Thoracic aorta (tissue), 2 donors: ENCODE measurements at regions not wholly inside any gene's neighbourhood (a gene's known extent, or its start where the extent isn't known, plus 50 kb on each side); places are given as distances from the start of the nearest gene placed in this dataset.

Experiments used
- ATAC-seq: fragments of 150-250 bp; one replicate; pipeline ENCODE4 v1.8.0; 2017; ENCODE audit warnings: low read depth; ENCODE audit not compliant: insufficient number of reproducible peaks, low FRiP score
- DNase-seq: peaks from one replicate; pipeline ENCODE4 v3.0.0-alpha.2; 2020; ENCODE audit warnings: low spot score
- H3K27ac ChIP-seq, 2 donors: fragments of 200-600 bp; sonication (generic); 1 replicate in 1 of 2; 2 replicates in 1 of 2; pipeline ENCODE4 v1.5.1; 2016; ENCODE audit warnings: mild to moderate bottlenecking in 2 of 2, moderate library complexity in 2 of 2
- H3K27me3 ChIP-seq: fragments of 200-600 bp; sonication (generic); replicated peaks from 2 replicates; pipeline ENCODE4 v1.6.0; 2016; ENCODE audit warnings: mild to moderate bottlenecking; ENCODE audit not compliant: insufficient read depth
- H3K36me3 ChIP-seq: fragments of 200-600 bp; sonication (generic); one replicate; pipeline ENCODE4 v1.5.1; 2016
- H3K4me1 ChIP-seq, 2 donors: fragments of 200-600 bp; sonication (generic); 1 replicate in 1 of 2; 2 replicates in 1 of 2; pipeline versions ENCODE4 v1.5.1 to v1.6.0; 2016; ENCODE audit warnings: low read depth in 2 of 2, mild to moderate bottlenecking in 1 of 2; ENCODE audit not compliant: control insufficient read depth in 1 of 2
- H3K4me3 ChIP-seq: fragments of 200-600 bp; sonication (generic); 2 replicates; pipeline ENCODE4 v1.5.1; 2016; ENCODE audit warnings: mild to moderate bottlenecking
- H3K9me3 ChIP-seq: fragments of 200-600 bp; sonication (generic); 2 replicates; pipeline ENCODE4 v1.5.1; 2016
- CTCF ChIP-seq: fragments of 200-600 bp; sonication (generic); IDR thresholded peaks from one replicate; pipeline ENCODE4 v1.5.1; 2019; ENCODE audit warnings: antibody characterized with exemption

DNA sequence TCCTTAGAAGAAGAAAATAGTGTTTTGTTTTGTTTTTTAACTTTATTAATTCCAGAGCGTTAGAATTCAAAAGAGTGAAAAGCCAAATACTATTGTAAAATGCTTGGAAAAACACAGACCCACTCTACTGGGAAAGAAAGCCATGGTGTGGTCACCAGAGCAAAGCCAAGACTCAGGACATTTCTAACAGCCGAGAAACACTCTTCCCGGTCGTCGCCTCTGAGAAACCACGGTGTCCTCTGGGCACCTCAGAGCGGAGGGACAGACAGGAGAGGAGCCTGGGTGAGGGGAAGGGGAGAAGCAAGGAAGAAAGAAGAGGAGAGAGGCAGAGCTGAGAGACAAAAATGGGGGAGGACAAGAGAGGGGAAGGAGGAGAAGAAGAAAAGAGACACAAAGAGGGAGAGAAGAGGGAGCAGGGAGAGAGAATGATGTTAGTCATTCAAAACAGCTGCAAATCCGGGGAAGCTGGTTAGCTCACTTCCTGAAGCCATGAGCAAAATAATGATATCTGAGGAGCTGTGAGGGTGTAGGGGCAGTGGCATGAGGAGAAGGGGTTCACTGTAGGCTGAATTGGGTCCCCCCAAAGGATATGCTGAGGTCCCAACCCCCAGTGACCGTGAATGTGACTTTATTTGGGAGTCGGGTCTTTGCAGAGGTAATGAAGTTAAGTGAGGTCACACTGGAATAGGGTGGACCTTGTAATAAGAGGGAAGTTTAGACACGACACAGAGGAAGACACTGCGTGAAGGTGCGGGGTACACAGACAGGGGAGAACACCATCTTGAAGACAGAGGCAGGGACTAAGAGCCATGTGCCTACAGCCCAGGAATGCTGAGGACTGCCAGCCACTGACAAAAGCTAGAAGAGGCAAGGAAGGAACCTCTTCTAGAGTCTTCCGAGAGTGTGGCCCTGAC lies 58.2 kb upstream of the DMRTB1 start:
- Histone ChIP-seq H3K36me3 (no peaks in the 10 kb centered on the region), H3K4me1 (no peaks in the 10 kb centered on the region), H3K4me3 (no peak overlapping the region), H3K27ac (no peak overlapping the region), H3K27me3 (no peaks in the 10 kb centered on the region), H3K9me3 (no peaks in the 10 kb centered on the region)
- TF ChIP-seq CTCF, result no peak
- DNase-seq (no peak), ATAC-seq (no peak)

DNA sequence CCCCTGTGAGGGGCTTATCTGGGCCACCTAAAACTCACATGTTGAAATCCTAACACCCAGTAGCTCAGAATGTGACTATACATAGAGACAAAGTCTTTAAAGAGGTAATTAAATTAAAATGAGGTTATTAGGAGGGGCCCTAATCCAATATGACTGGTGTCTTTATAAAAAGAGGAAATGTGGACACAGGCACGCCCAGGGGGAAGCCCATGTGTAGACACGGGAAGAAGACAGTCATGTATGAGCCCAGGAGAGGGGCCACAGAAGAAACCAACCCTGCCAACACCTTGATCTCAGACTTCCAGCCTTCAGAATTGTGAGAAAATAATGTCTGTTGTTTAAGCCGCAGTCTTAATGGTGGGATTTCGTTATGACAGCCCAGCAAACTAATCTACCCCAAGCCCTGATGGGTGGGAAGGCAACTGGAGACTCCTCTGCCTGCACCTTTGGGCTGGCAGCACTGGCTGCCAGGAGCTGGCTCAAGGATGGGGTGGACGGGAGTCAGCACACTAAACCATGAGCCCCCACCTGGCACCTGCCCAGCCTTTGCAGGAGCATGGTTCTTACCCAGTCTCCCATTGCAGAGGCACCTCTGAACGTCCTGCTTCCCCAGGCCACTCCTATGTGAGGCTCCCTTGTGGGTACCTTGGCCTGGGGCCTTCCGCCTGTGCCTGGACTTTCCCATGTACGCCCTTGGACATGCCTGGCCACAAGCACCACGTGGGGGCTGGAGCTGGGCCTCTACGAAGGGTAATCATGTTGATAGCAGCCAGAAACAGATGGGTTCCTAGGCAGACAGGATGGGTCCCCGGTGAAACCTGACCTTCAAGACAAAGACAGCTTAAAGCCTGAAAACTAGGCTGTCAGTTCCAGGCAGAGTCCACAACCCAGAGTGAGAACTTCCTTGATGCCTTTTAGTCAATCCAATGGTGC lies 57.1 kb upstream of the DMRTB1 start:
- no peak for DNase-seq
- Histone ChIP-seq H3K27ac (no peak overlapping the region), H3K36me3 (no peaks in the 10 kb centered on the region), H3K27me3 (no peaks in the 10 kb centered on the region), H3K9me3 (no peaks in the 10 kb centered on the region), H3K4me3 (no peak overlapping the region), H3K4me1 (no peaks in the 10 kb centered on the region)
- no peak for TF ChIP-seq CTCF
- no peak for ATAC-seq

DNA sequence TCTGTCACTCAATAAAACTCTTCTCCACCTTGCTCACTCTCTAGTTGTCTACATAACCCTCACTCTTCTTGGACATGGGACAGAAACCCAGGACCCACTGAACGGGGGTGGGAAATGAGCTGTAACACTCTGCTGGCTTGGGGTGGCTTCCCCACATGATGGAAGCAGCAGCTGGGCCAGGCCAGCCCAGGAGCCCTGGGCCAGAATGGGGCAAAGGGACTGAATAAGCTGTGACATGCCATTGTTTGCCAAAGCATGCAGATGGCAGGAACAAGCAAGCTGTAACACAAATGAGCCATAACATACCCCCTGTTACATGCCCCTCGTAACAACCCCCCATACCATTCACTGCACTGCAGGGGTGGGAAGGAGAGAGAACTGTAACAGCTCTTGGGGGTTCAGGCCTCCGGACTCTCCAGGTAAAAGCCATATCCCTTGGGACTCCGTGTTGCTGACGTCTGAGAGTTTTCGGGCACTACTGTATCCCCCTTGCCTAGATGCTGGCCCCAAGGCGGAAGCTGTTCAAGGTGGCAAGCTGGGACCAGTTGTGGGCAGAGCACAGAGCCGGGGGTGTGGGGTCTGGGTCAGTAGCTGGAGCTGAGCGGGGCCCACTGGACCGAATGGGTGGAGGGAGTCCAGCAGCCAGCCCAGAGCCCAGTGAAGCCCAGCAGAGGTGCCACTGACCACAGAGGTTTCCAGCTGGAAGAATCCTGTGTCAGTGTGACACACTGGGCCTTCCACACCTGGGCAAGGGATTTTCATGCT lies 56.1 kb upstream of the DMRTB1 start:
- Histone ChIP-seq H3K9me3 (no peaks in the 10 kb centered on the region), H3K4me1 (no peaks in the 10 kb centered on the region), H3K27ac (no peak overlapping the region), H3K27me3 (no peaks in the 10 kb centered on the region), H3K4me3 (no peak overlapping the region), H3K36me3 (no peaks in the 10 kb centered on the region)
- no peak for TF ChIP-seq CTCF
- DNase-seq (no peak), ATAC-seq (no peak)

DNA sequence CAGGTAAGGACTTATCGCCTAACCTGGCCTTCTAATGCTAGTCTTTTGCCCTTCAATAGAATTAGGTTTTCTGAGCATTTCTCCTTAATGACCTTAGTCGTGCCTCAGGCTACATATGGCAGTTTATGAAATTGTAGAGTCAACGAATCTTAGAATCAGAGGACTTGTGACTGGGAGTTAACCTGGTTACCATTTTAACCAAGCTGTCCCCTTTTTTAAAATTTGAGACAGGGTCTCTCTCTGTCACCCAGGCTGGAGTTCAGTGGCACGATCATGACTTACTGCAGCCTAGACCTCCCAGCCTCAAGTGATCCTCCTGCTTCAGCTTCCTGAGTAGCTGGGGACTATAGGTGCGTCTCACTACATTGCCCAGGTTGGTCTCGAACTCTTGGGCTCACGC lies 53.5 kb upstream of the DMRTB1 start:
- TF ChIP-seq CTCF, result no peak
- no peak overlapping the region for H3K4me3 ChIP-seq
- H3K9me3 ChIP-seq, result no peaks in the 10 kb centered on the region
- no peaks in the 10 kb centered on the region for H3K4me1 ChIP-seq
- H3K27me3 ChIP-seq, result no peaks in the 10 kb centered on the region
- H3K27ac ChIP-seq, result no peak overlapping the region
- DNase-seq, result no peak
- no peaks in the 10 kb centered on the region for H3K36me3 ChIP-seq
- no peak for ATAC-seq
